ENCODE measurements at regions not wholly inside any gene's neighbourhood (a gene's known extent, or its start where the extent isn't known, plus 50 kb on each side); places are given as distances from the start of the nearest gene placed in this dataset.

GRCh38 chr3:144185276-144185675 lies 213.7 kb downstream of the DIPK2A start:
- Histone ChIP-seq H3K27ac (no peak overlapping the region), H3K4me3 (no peak overlapping the region), H3K27me3 (no peaks in the 10 kb centered on the region), H3K36me3 (no peaks in the 10 kb centered on the region), H3K9me3 (peaks cover 0 to 15% (median 0%) of the 10 kb centered on the region in 4 donors), H3K4me1 (no peaks in the 10 kb centered on the region)
- WGBS, 2 donors, result 96 to 98% methylated on average over 3 of the region's 3 CpGs
- no peak for TF ChIP-seq EP300 (IDR thresholded peaks at IDR 0.05)
- no peak for DNase-seq (ENCODE audit: low spot score in 2 of 2)

DNA sequence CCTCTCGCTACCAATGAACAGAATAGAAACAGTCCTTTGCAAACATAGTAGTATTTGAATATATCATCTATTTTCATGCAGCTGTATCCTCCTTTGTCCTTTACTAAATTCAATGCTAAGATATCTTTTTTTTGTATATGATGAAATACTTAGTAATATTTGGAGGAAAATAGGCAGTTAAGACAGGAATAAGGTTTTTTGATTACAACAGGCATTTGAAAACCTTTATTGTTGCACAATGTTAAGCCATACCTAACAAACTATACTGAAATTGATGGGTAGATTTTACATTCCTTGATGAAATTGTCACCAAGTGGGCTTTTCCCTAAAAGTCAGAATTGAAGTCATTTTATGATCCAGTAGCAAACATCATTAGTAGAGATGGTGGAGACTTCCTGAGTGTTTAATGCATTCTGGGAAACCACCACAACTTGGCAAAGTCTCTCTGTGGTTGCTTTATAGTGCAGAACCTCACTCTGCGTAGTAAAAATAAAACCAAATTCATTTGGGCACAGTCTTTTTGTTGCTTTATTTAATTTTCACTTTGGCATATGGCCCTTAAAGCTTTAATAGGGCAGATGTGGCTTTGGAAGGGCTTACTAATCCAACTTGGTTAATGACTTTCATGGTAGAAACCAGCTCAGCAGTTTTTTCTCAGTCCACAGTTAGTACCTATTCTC lies 216.0 kb downstream of the DIPK2A start:
- peaks cover 0 to 24% (median 2%) of the 10 kb centered on the region in 4 donors for H3K9me3 ChIP-seq
- no peaks in the 10 kb centered on the region for H3K36me3 ChIP-seq
- H3K27me3 ChIP-seq, result no peaks in the 10 kb centered on the region
- TF ChIP-seq POLR2A (IDR thresholded peaks at IDR 0.05), result no peak
- no peak for TF ChIP-seq CTCF (IDR thresholded peaks at IDR 0.05)
- TF ChIP-seq EP300 (IDR thresholded peaks at IDR 0.05), result no peak
- no peak for DNase-seq (ENCODE audit: low spot score in 2 of 2)
- no peak overlapping the region for H3K27ac ChIP-seq
- H3K4me3 ChIP-seq, result no peak overlapping the region
- no peaks in the 10 kb centered on the region for H3K4me1 ChIP-seq
- 69 to 73% methylated on average over 2 of the region's 2 CpGs for WGBS, 2 donors

- TF ChIP-seq POLR2A (IDR thresholded peaks at IDR 0.05), result no peak
- TF ChIP-seq EP300 (IDR thresholded peaks at IDR 0.05), result no peak
- TF ChIP-seq CTCF (IDR thresholded peaks at IDR 0.05), result no peak
- DNase-seq (ENCODE audit: low spot score in 2 of 2), result no peak
- H3K36me3 ChIP-seq, result no peaks in the 10 kb centered on the region
- WGBS, 2 donors, result 92 to 98% methylated on average over 2 of the region's 2 CpGs
- no peaks in the 10 kb centered on the region for H3K27me3 ChIP-seq
- no peaks in the 10 kb centered on the region for H3K4me1 ChIP-seq
- no peak overlapping the region for H3K4me3 ChIP-seq
- H3K27ac ChIP-seq, result no peak overlapping the region
- peaks cover 0 to 36% (median 8%) of the 10 kb centered on the region in 4 donors for H3K9me3 ChIP-seq
Observed at GRCh38 chr3:144189044-144189443, 217.4 kb downstream of the DIPK2A start.

DNA sequence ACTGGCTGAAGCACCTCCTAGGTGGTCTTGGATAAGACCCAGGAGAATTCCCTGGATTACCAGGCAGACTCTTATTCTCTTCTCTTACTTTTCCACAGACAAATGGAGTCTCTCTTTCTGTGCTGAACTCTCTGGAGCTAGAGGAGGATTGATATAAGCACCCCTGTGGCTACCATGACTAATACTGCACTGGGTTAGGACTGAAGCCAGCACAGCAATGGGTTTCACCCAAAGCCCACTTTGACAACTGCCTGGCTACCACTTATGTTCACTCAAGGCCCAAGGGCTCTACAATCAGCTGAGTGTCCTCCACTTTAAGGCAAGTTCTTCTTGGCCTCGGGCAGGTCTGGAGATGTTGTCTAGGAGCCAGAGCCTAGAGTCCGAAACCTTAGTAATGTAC lies 225.5 kb downstream of the DIPK2A start:
- Histone ChIP-seq H3K27me3 (no peaks in the 10 kb centered on the region), H3K36me3 (no peaks in the 10 kb centered on the region), H3K4me1 (no peaks in the 10 kb centered on the region), H3K27ac (no peak overlapping the region), H3K9me3 (peaks cover 0 to 39% (median 11%) of the 10 kb centered on the region in 4 donors), H3K4me3 (no peak overlapping the region)
- TF ChIP-seq EP300 (IDR thresholded peaks at IDR 0.05) (no peak), CTCF (IDR thresholded peaks at IDR 0.05) (no peak), POLR2A (IDR thresholded peaks at IDR 0.05) (no peak)
- no peak for DNase-seq (ENCODE audit: low spot score in 2 of 2)
- 90 to 97% methylated on average over 2 of the region's 2 CpGs for WGBS, 2 donors

DNA sequence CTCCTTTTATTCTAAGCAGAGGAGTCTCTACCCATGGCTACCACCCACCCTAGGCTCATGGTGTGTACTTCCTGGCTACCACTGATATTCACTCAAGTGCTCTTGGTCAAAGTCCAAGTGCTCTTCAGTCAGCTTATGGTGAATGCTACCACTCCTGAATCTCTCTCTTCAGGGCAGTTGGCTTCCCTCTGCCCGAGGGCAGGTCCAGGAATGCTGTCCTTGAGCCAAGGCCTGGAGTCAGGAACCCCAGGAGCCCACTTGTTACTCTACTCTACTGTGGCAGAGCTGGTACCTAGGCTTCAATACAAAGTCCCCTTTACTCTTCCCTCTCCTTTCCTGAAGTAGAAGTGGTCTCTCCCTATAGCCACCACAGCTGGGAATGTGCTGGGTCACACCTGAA lies 226.0 kb downstream of the DIPK2A start:
- Histone ChIP-seq H3K4me3 (no peak overlapping the region), H3K4me1 (no peaks in the 10 kb centered on the region), H3K27ac (no peak overlapping the region), H3K9me3 (peaks cover 0 to 35% (median 10%) of the 10 kb centered on the region in 4 donors), H3K36me3 (no peaks in the 10 kb centered on the region), H3K27me3 (no peaks in the 10 kb centered on the region)
- WGBS, 2 donors, result 73 to 94% methylated on average over 1 of the region's 1 CpG
- TF ChIP-seq EP300 (IDR thresholded peaks at IDR 0.05) (no peak), CTCF (IDR thresholded peaks at IDR 0.05) (no peak), POLR2A (IDR thresholded peaks at IDR 0.05) (no peak)
- no peak for DNase-seq (ENCODE audit: low spot score in 2 of 2)

Measured in tibial nerve (tissue), 4 donors.